Transverse colon (tissue), 4 donors: ENCODE measurements at regions not wholly inside any gene's neighbourhood (a gene's known extent, or its start where the extent isn't known, plus 50 kb on each side); places are given as distances from the start of the nearest gene placed in this dataset.

Source experiments
- DNase-seq: peaks from one replicate; pipeline ENCODE4 v3.0.0-alpha.2; 2019
- H3K27ac ChIP-seq, 4 donors: fragments of 200-600 bp; sonication (generic); 2 replicates each; pipeline ENCODE4 v1.5.1; 2016 to 2018; ENCODE audit warnings: inconsistent platforms in 4 of 4
- H3K27me3 ChIP-seq: fragments of 200-600 bp; sonication (generic); 2 replicates; pipeline ENCODE4 v1.5.1; 2017; ENCODE audit warnings: inconsistent platforms
- H3K36me3 ChIP-seq, 4 donors: fragments of 200-600 bp; sonication (generic); 2 replicates each; pipeline ENCODE4 v1.5.1; 2017 to 2019; ENCODE audit warnings: inconsistent platforms in 4 of 4
- H3K4me1 ChIP-seq, 4 donors: fragments of 200-600 bp; sonication (generic); 2 replicates each; pipeline ENCODE4 v1.5.1; 2017 to 2020; ENCODE audit warnings: inconsistent platforms in 4 of 4
- H3K4me3 ChIP-seq, 4 donors: fragments of 200-600 bp; sonication (generic); 1 replicate in 1 of 4; 2 replicates in 3 of 4; pipeline versions ENCODE4 v1.5.1 to v1.6.1; 2017 to 2019; ENCODE audit warnings: inconsistent platforms in 4 of 4
- H3K9me3 ChIP-seq, 2 donors: fragments of 200-600 bp; sonication (generic); 2 replicates each; pipeline ENCODE4 v1.5.1; 2017 to 2019; ENCODE audit warnings: inconsistent platforms in 2 of 2
- EP300 ChIP-seq: sonication (generic); formaldehyde crosslinking; IDR thresholded peaks from one replicate; pipeline ENCODE4 v1.6.1; 2017; ENCODE audit warnings: antibody characterized with exemption, low read depth
- POLR2A ChIP-seq: fragments of 450-650 bp; IDR thresholded peaks from one replicate; pipeline ENCODE4 v1.6.1; 2016; ENCODE audit warnings: antibody characterized with exemption, mild to moderate bottlenecking, moderate library complexity
- POLR2AphosphoS5 ChIP-seq, 3 donors: sonication (generic); formaldehyde crosslinking; IDR thresholded peaks; one replicate each; pipeline ENCODE4 v1.6.1; 2016; ENCODE audit warnings: antibody characterized with exemption in 3 of 3
- WGBS, 2 donors: methylation state at CpG; one replicate each; pipeline ENCODE4 v1.1.5; 2018; ENCODE audit warnings: low coverage in 1 of 2; 5-methylcytosine and 5-hydroxymethylcytosine counted together
- in situ Hi-C, 4 donors: fragments of 200-750 bp; cut with MboI; loops; one replicate each; pipeline versions ENCODE4 v1.15.0 to v1.15.1; 2017; ENCODE audit warnings: low sequenced_read_pairs in 3 of 4, low pct_ligation_motif_present in 1 of 4, low pct_unique_long_range_greater_than_20kb in 1 of 4
- intact Hi-C: fragments of 100-400 bp; cut with DNase I; formaldehyde crosslinking; loops from one replicate; pipeline ENCODE4 v1.15.1; 2023; ENCODE audit warnings: low total_unique reads
- TF ChIP-seq, protein P1 (sequence below), 5 experiments: fragments of 200-600 bp in 3 of 5; fragments of 450-650 bp in 2 of 5; sonication (generic) in 3 of 5; IDR thresholded peaks; 1 replicate in 2 of 5; 2 replicates in 3 of 5; pipeline ENCODE4 v1.5.1; 2016 to 2017; ENCODE audit warnings: antibody characterized with exemption in 5 of 5, inconsistent platforms in 3 of 5, mild to moderate bottlenecking in 2 of 5, moderate library complexity in 1 of 5

- no peaks in the 10 kb centered on the region for H3K4me1 ChIP-seq
- no peak overlapping the region for H3K27ac ChIP-seq
- no peaks in the 10 kb centered on the region for H3K27me3 ChIP-seq
- no peaks in the 10 kb centered on the region for H3K36me3 ChIP-seq
- no peak overlapping the region for H3K4me3 ChIP-seq
- in situ Hi-C loops, result no loop called here
- intact Hi-C loops, result no loop called here
- WGBS, 2 donors, result 100% methylated on average over 1 of the region's 1 CpG; no CpG with 5 or more reads in 1 of the 2 donors
- TF ChIP-seq POLR2AphosphoS5 (IDR thresholded peaks at IDR 0.05) (no peak), EP300 (no peak), POLR2A (no peak)
- TF ChIP-seq, protein P1, sequence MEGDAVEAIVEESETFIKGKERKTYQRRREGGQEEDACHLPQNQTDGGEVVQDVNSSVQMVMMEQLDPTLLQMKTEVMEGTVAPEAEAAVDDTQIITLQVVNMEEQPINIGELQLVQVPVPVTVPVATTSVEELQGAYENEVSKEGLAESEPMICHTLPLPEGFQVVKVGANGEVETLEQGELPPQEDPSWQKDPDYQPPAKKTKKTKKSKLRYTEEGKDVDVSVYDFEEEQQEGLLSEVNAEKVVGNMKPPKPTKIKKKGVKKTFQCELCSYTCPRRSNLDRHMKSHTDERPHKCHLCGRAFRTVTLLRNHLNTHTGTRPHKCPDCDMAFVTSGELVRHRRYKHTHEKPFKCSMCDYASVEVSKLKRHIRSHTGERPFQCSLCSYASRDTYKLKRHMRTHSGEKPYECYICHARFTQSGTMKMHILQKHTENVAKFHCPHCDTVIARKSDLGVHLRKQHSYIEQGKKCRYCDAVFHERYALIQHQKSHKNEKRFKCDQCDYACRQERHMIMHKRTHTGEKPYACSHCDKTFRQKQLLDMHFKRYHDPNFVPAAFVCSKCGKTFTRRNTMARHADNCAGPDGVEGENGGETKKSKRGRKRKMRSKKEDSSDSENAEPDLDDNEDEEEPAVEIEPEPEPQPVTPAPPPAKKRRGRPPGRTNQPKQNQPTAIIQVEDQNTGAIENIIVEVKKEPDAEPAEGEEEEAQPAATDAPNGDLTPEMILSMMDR (IDR thresholded peaks at IDR 0.05), result no peak
- no peaks in the 10 kb centered on the region for H3K9me3 ChIP-seq
- DNase-seq, result no peak
Measured at GRCh38 chr7:115096262-115096661, 174.4 kb downstream of the MDFIC start.

DNA sequence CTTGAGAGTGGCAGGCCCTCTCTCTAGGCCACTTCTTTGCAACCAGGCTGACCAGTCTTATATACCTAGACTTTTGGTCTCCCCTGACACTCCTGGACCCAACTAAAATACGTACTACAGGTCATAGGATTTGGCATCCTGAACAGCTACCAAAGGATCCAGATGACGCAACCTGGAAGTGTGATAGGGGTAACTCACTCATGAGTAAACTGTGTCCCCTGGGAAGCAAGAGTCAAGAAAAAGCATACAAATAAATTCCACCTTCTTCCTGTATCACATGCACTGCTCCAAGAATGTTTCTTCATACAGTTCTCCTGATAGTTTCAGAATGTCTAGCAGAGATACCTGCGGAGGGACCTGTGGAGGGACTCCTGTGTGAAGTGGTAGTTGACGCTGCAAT is 172.3 kb downstream of the MDFIC start:
- no peak overlapping the region for H3K4me3 ChIP-seq
- TF ChIP-seq, protein P1 (IDR thresholded peaks at IDR 0.05), result no peak
- TF ChIP-seq EP300 (no peak), POLR2AphosphoS5 (IDR thresholded peaks at IDR 0.05) (no peak), POLR2A (no peak)
- intact Hi-C loops (no loop called here), in situ Hi-C loops (no loop called here)
- no peak for DNase-seq
- H3K27me3 ChIP-seq, result no peaks in the 10 kb centered on the region
- H3K27ac ChIP-seq, result no peak overlapping the region
- whole genome bisulfite sequencing, 2 donors, result 90 to 93% methylated on average over 4 of the region's 4 CpGs
- H3K36me3 ChIP-seq, result no peaks in the 10 kb centered on the region
- H3K9me3 ChIP-seq, result no peaks in the 10 kb centered on the region
- H3K4me1 ChIP-seq, result peaks cover 0 to under 1% (median 0%) of the 10 kb centered on the region in 4 donors

GRCh38 chr7:115088893-115089292 is 167.0 kb downstream of the MDFIC start:
- WGBS, 2 donors, result 33 to 50% methylated on average over 3 of the region's 3 CpGs
- intact Hi-C loops, result no loop called here

GRCh38 chr7:115087437-115087836 is 165.5 kb downstream of the MDFIC start:
- intact Hi-C loops, result no loop called here
- in situ Hi-C loops, result no loop called here
- whole genome bisulfite sequencing, 2 donors, result 25 to 30% methylated on average over 2 of the region's 2 CpGs
- Histone ChIP-seq H3K36me3 (no peaks in the 10 kb centered on the region), H3K27ac (no peak overlapping the region), H3K4me3 (no peak overlapping the region), H3K27me3 (no peaks in the 10 kb centered on the region), H3K9me3 (no peaks in the 10 kb centered on the region), H3K4me1 (peaks cover 0 to 17% (median 0%) of the 10 kb centered on the region in 4 donors)
- TF ChIP-seq, protein P1 (IDR thresholded peaks at IDR 0.05), result no peak
- TF ChIP-seq EP300 (no peak), POLR2A (no peak), POLR2AphosphoS5 (IDR thresholded peaks at IDR 0.05) (peak in 2 of 3 donors; percentile 23 to 24)
- DNase-seq, result no peak

More at GRCh38 chr7:115088893-115089292, 167.0 kb downstream of the MDFIC start:
- no peaks in the 10 kb centered on the region for H3K36me3 ChIP-seq
- no peaks in the 10 kb centered on the region for H3K9me3 ChIP-seq
- no peaks in the 10 kb centered on the region for H3K27me3 ChIP-seq
- no peak overlapping the region for H3K4me3 ChIP-seq
- no peak for TF ChIP-seq EP300
- TF ChIP-seq, protein P1 (IDR thresholded peaks at IDR 0.05), result no peak
- no peak for TF ChIP-seq POLR2AphosphoS5 (IDR thresholded peaks at IDR 0.05)
- TF ChIP-seq POLR2A, result no peak
- in situ Hi-C loops, result no loop called here
- DNase-seq, result no peak
- no peak overlapping the region for H3K27ac ChIP-seq
- peaks cover 0 to 17% (median 0%) of the 10 kb centered on the region in 4 donors for H3K4me1 ChIP-seq
